K562 (cell line): ENCODE measurements at regions not wholly inside any gene's neighbourhood (a gene's known extent, or its start where the extent isn't known, plus 50 kb on each side); places are given as distances from the start of the nearest gene placed in this dataset.

Experiments used
- ADNP ChIP-seq: fragments of 200-800 bp; sonication (Bioruptor generic); IDR thresholded peaks from 2 replicates; pipeline ENCODE4 v1.6.1; 2016; ENCODE audit warnings: missing genetic modification characterization, missing compliant biosample characterization
- ERF ChIP-seq: fragments of 450-650 bp; formaldehyde crosslinking; IDR thresholded peaks from 2 replicates; pipeline ENCODE4 v1.4.0; 2020; ENCODE audit warnings: mild to moderate bottlenecking, mixed read lengths
- PBX2 ChIP-seq, 2 experiments: IDR thresholded peaks in 1 of 2; conservative IDR thresholded peaks in 1 of 2; 2 replicates each; pipeline ENCODE4 v1.6.1; 2016; ENCODE audit warnings: low read depth in 2 of 2, mild to moderate bottlenecking in 1 of 2, missing compliant biosample characterization in 1 of 2, missing genetic modification characterization in 1 of 2, moderate library complexity in 1 of 2
- POLR2A ChIP-seq: fragments of 450-650 bp; conservative IDR thresholded peaks from 2 replicates; pipeline ENCODE4 v1.6.1; 2016
- POLR2G ChIP-seq: fragments of 200-400 bp; formaldehyde crosslinking; IDR thresholded peaks from 2 replicates; pipeline ENCODE4 v1.6.1; 2017; ENCODE audit warnings: low read depth, mild to moderate bottlenecking, antibody characterized with exemption, low read length, moderate library complexity

- TF ChIP-seq POLR2A = no peak
- TF ChIP-seq ERF (CRISPR knock-in tag) = no peak
- no peak for TF ChIP-seq ADNP (tag)
- TF ChIP-seq PBX2 (CRISPR knock-in tag; IDR thresholded peaks at IDR 0.05; ENCODE audit: low read depth) = no peak
- no peak for TF ChIP-seq PBX2 (tag; conservative IDR thresholded peaks at IDR 0.05; ENCODE audit: low read depth)
- TF ChIP-seq POLR2G = no peak
These were observed 228.0 kb upstream of the GPR149 start for GRCh38 chr3:154658000-154658399.
